Activated CD4-positive, alpha-beta T cell treated with anti-CD3 and anti-CD28 coated beads for 36 hours (primary cell): ENCODE measurements at regions not wholly inside any gene's neighbourhood (a gene's known extent, or its start where the extent isn't known, plus 50 kb on each side); places are given as distances from the start of the nearest gene placed in this dataset.
A peak's percentile ranks its signal among the peaks of the same experiment; 100 is the strongest.
"Not testable (repeated sequence)": the region's sequence is repeated elsewhere in the genome, so short reads cannot be mapped to it uniquely, and the experiment has no call there.

Experiments
- ATAC-seq: fragments of 200-7000 bp; cut with Tn5 transposase; one replicate; pipeline ENCODE4 v1.10.0; 2021; ENCODE audit warnings: mild to moderate bottlenecking, moderate library complexity
- CTCF ChIA-PET: fragments of 350-600 bp; sonication (Branson Sonifier 250); formaldehyde crosslinking; loops from one replicate; lab custom pipeline; 2021; ENCODE audit warnings: antibody characterized with exemption; lab: Charles Lee
- POLR2A ChIA-PET: fragments of 350-600 bp; sonication (Branson Sonifier 250); formaldehyde crosslinking; loops from one replicate; lab custom pipeline; 2021; ENCODE audit warnings: antibody characterized with exemption, inconsistent platforms; lab: Charles Lee
- DNase-seq: peaks from one replicate; pipeline ENCODE4 v3.0.0-alpha.2; 2020
- H3K27ac Mint-ChIP-seq: one replicate; pipeline ENCODE4 v1.8.0; 2021; ENCODE audit warnings: mixed read lengths
- H3K27me3 Mint-ChIP-seq: one replicate; pipeline ENCODE4 v1.8.0; 2021; ENCODE audit warnings: mixed read lengths
- H3K36me3 Mint-ChIP-seq: one replicate; pipeline ENCODE4 v1.8.0; 2021; ENCODE audit warnings: low read depth, mixed read lengths
- H3K4me1 Mint-ChIP-seq: one replicate; pipeline ENCODE4 v1.8.0; 2021; ENCODE audit warnings: mixed read lengths
- H3K4me3 Mint-ChIP-seq: one replicate; pipeline ENCODE4 v1.8.0; 2021; ENCODE audit warnings: mild to moderate bottlenecking, moderate library complexity, mixed read lengths
- H3K9me3 Mint-ChIP-seq: one replicate; pipeline ENCODE4 v1.8.0; 2021; ENCODE audit warnings: low read depth, mixed read lengths
- intact Hi-C, 2 experiments: fragments of 100-400 bp; cut with DNase I in 1 of 2; cut with micrococcal nuclease in 1 of 2; formaldehyde crosslinking; loops; one replicate each; pipeline versions ENCODE4 v1.14.2 to v1.15.1; 2022 to 2024; cut with DNase I, micrococcal nuclease

DNA sequence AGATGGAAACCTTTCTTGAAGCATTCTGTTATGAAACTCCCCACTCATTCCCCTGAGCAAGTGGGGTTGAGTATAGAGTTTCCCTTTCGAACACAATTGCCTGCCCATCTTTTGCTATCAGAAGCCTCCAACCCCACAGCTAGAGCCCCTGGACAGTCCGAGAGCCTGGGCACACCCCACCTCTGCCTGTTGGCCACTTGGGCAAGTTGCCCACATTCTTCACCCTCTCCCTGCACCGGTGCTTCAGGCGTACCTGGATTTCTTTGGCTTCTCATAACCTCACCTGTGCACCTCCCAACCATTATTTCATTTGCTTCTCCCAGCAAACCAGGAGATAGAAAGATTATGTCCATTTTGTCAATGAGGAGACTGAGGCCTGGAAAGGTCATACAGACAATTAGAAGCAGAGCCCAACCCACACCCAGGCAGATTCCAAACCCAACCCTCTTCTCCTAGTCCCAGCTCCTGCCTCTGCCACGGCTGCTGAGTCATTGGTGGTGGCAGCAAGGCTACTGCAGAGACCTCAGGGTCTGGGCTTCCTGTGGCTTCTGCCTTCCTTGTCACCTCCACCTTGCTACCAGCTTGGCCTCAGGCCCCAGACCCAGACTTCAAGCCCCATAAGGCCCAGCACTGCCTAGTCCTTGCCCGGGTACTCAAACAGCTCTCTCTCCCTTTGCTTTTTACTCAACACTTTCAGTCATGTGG, 118.7 kb upstream of the ZBTB40 start:
- ChIA-PET CTCF (no interaction called here), POLR2A (no interaction called here)
- intact Hi-C loops = no loop called here
- no peak for DNase-seq
- no peaks in the 10 kb centered on the region for H3K4me1 Mint-ChIP-seq
- no peaks in the 10 kb centered on the region for H3K36me3 Mint-ChIP-seq
- ATAC-seq = peak; percentile 23
- no peaks in the 10 kb centered on the region for H3K9me3 Mint-ChIP-seq
- H3K27me3 Mint-ChIP-seq = peaks cover 11% of the 10 kb centered on the region
- no peak overlapping the region for H3K27ac Mint-ChIP-seq
- H3K4me3 Mint-ChIP-seq = no peak overlapping the region

DNA sequence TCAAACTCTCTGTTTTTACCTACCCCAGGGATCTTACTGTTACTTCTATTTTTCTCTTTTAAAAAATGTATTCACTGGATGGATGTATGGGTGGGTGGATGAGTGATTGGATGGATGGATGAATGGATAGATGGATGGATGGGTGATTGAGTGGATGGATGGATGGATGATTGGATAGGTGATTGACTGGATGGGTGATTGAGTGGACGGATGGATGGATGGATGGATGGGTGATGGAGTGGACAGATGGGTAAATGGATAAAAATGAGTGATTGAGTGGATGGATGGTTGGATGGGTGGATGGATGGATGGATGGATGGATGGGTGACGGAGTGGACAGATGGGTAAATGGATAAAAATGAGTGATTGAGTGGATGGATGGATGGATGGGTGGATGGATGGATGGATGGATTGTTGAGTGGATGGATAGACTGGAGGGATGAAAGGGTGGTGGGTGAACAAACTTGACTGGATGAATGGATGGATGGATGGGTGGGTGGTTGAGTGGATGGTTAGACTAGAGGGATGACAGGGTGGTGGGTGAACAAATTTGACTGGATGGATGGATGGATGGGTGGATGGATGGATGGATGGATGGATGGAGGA, 118.0 kb upstream of the ZBTB40 start:
- Mint-ChIP-seq H3K27me3 (peaks cover 13% of the 10 kb centered on the region), H3K27ac (no peak overlapping the region), H3K36me3 (no peaks in the 10 kb centered on the region), H3K9me3 (no peaks in the 10 kb centered on the region), H3K4me1 (no peaks in the 10 kb centered on the region), H3K4me3 (no peak overlapping the region)
- ATAC-seq (no peak), DNase-seq (no peak)
- intact Hi-C loops = no loop called here
- CTCF ChIA-PET = no interaction called here
- POLR2A ChIA-PET = no interaction called here

DNA sequence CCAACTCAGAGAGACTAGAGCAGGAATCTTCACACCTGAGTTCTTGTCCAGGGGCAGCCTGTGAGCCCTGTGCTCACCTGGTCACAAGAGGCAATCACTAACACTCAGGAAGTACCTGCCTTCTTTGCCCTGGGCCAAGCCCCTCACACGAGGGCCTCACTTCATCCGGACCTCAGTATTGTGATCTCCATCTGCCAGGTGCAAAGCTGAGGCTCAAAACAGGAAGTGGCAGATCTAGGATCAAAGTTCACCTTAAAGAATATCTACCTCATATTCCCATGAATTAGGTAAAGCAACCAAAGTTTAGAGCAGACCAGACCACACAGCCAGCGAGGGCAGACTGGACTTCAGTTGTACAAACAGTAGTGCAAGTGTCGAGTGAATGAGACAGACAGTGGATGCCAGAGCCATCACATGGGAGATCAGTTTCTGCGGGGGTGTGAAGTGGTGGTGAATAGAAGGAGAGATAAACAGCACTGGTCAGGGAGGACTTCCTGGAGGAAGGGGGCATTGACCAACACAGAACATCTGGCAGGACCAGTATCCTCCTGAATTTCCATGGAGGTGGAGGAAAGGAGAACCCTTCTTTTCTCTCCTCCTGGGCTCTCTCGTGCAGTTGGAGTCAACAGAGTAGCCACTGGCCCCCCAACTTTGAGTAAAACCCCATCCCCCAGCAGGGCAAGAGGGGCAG, 116.6 kb upstream of the ZBTB40 start:
- ChIA-PET CTCF (interaction anchor here (0.7 kb wide), 1 partner anchor 85 kb away, joined by 3 read pairs; no protein-coding TSS in a partner anchor), POLR2A (no interaction called here)
- no peak overlapping the region for H3K27ac Mint-ChIP-seq
- H3K4me1 Mint-ChIP-seq = no peaks in the 10 kb centered on the region
- ATAC-seq (no peak), DNase-seq (no peak)
- no peaks in the 10 kb centered on the region for H3K36me3 Mint-ChIP-seq
- intact Hi-C loops = no loop called here
- no peak overlapping the region for H3K4me3 Mint-ChIP-seq
- H3K9me3 Mint-ChIP-seq = no peaks in the 10 kb centered on the region
- peaks cover 17% of the 10 kb centered on the region for H3K27me3 Mint-ChIP-seq

DNA sequence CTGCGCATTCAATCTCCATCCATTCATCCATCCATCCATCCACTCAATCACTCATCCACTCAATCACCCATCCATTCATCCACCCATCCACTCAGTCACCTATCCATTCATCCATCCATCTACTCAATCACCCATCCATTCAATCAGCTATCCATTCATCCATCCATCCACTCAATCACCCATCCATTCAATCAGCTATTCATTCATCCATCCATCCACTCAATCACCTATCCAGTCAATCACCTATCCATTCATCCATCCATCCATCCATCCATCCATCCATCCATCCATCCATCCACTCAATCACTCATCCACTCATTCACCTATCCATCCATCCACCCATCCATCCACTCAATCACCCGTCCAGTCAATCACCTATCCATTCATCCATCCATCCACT, 115.4 kb upstream of the ZBTB40 start:
- H3K9me3 Mint-ChIP-seq, H3K4me1 Mint-ChIP-seq, H3K27ac Mint-ChIP-seq, DNase-seq, ATAC-seq, CTCF ChIA-PET, H3K4me3 Mint-ChIP-seq, intact Hi-C loops, POLR2A ChIA-PET, H3K36me3 Mint-ChIP-seq: not testable (repeated sequence)
- peaks cover 26% of the 10 kb centered on the region for H3K27me3 Mint-ChIP-seq

DNA sequence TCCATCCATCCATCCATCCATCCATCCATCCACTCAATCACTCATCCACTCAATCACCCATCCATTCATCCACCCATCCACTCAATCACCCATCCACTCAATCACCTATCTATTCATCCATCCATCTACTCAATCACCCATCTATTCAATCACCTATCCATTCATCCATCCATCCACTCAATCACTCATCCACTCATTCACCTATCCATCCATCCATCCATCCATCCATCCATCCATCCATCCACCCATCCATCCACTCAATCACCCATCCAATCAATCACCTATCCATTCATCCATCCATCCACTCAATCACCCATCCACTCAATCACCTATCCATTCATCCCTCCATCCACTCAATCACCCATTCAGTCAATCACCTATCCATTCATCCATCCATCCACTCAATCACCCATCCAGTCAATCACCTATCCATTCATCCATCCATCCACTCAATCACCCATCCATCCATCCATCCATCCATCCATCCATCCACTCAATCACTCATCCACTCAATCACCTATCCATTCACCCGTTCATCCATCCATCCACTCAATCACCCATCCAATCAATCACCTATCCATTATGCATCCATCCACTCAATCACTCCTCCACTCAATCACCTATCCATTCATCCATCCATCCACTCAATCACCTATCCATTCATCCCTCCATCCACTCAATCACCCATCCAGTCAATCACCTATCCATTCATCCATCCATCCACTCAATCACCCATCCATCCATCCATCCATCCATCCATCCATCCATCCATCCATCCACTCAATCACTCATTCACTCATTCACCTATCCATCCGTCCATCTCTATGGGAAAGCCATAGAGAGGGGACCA, 114.7 kb upstream of the ZBTB40 start:
- H3K27ac Mint-ChIP-seq, intact Hi-C loops, H3K4me1 Mint-ChIP-seq, CTCF ChIA-PET, ATAC-seq, H3K9me3 Mint-ChIP-seq, DNase-seq, POLR2A ChIA-PET, H3K4me3 Mint-ChIP-seq, H3K36me3 Mint-ChIP-seq: not testable (repeated sequence)
- H3K27me3 Mint-ChIP-seq = peaks cover 31% of the 10 kb centered on the region

DNA sequence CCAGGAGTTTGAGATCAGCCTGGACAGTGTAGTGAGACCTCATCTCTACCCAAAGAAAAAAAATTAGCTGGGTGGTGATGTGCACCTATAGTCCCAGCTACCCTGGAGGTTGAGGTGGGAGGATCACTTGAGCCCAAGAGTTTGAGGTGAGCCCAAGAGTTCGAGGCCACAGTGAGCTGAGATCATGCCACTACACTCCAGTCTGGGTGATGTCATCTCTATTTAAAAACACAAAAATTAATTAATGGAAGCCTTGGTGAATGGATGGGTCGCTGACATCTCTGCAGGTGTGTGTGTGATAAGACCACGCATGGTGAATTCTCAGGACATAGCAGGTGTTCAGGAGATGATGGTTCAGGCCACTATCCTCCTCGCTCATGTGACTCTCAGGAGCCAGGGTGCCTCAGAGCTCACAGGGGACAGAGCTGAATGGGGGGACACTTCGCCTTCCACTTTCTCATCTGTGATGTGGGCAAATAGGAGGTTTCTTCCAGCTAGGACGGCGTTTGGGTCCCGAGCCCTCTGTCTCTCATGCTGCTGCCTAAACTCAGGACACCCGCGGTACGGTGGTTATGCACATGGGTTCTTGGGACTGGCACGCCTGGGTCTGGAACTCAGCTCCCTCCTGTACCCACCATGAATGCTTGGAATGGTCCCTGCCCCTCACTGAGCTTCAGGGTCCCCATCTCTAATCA, 113.4 kb upstream of the ZBTB40 start:
- ATAC-seq (no peak), DNase-seq (no peak)
- intact Hi-C loops = no loop called here
- Mint-ChIP-seq H3K4me3 (no peak overlapping the region), H3K27ac (no peak overlapping the region), H3K36me3 (no peaks in the 10 kb centered on the region), H3K27me3 (peaks cover 37% of the 10 kb centered on the region), H3K4me1 (peaks cover 3% of the 10 kb centered on the region), H3K9me3 (no peaks in the 10 kb centered on the region)
- ChIA-PET POLR2A (interaction anchor here (0.6 kb wide), 1 partner anchor 197 kb away, joined by 4 read pairs; no protein-coding TSS in a partner anchor), CTCF (no interaction called here)

DNA sequence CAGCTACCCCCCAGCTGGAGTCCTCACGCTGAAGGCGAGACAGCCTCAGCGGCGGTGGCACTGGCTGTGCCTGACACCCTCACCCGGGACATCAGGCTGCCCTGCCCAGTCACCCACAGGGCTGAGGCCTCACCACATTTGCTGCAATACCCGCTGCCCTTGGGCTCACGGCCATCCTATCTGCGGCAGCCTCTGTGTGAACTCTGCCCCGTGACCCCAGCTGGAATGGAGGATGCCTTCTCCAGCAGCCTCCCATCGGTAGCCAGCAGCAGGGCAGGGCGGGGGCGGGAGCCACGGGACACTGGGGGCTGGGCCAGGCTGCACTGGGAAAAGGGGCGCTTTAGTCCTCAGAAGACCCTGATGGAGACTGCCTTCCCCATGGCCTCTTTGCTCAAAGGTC, 112.4 kb upstream of the ZBTB40 start:
- POLR2A ChIA-PET = no interaction called here

DNA sequence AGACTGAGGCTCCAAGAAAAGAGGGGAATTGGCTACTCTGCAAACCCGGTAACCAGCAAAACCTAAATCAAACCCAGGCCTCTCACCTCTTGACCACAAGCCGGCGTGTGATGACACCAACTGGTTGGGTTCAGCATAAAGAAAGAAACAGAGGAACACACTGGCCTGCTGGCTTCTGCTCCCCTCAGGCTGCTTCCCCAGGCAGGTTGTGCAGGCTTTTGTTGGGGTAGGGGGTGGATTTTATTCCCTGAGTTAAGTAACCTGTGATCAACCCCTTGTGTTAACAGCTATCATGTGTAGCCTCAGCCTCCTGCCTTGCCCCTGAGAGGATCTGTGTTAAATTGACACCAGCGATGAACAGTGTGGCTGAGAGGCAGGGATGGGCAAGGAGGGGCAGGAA, 111.6 kb upstream of the ZBTB40 start:
- ATAC-seq (no peak), DNase-seq (no peak)
- H3K4me3 Mint-ChIP-seq = no peak overlapping the region
- H3K36me3 Mint-ChIP-seq = no peaks in the 10 kb centered on the region
- no peak overlapping the region for H3K27ac Mint-ChIP-seq
- peaks cover 3% of the 10 kb centered on the region for H3K4me1 Mint-ChIP-seq
- ChIA-PET POLR2A (no interaction called here), CTCF (no interaction called here)
- H3K27me3 Mint-ChIP-seq = peaks cover 44% of the 10 kb centered on the region
- no peaks in the 10 kb centered on the region for H3K9me3 Mint-ChIP-seq
- intact Hi-C loops = no loop called here

More for the DNA sequence above, 112.4 kb upstream of the ZBTB40 start:
- no peak overlapping the region for H3K4me3 Mint-ChIP-seq
- no peaks in the 10 kb centered on the region for H3K9me3 Mint-ChIP-seq
- peaks cover 38% of the 10 kb centered on the region for H3K27me3 Mint-ChIP-seq
- ATAC-seq (no peak), DNase-seq (no peak)
- H3K27ac Mint-ChIP-seq = no peak overlapping the region
- no peaks in the 10 kb centered on the region for H3K36me3 Mint-ChIP-seq
- CTCF ChIA-PET = no interaction called here
- H3K4me1 Mint-ChIP-seq = peaks cover 3% of the 10 kb centered on the region
- intact Hi-C loops = no loop called here

DNA sequence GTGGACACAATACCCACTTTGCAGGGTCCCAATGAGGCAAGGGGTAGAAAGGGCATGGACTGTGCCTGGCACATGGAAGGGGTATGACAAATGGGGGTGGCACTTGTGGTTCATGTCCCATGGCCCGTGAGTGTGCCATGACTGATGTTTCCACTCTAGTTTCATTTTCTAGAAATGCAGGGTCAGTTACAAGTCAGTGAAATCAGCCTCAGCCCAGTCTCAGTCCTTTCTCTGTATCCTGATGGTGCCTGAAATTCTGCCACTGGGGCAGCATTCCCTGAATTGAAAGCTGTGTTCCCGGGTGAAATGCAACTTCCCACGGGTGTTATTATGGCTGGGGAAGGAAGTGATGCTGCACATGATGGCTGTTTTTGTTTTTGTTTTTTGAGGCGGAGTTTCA, 110.8 kb upstream of the ZBTB40 start:
- no peaks in the 10 kb centered on the region for H3K36me3 Mint-ChIP-seq
- CTCF ChIA-PET = interaction anchor here (1.0 kb wide), 1 partner anchor 152 kb away, joined by 3 read pairs; no protein-coding TSS in a partner anchor
- H3K4me1 Mint-ChIP-seq = peaks cover 3% of the 10 kb centered on the region
- POLR2A ChIA-PET = no interaction called here
- no peaks in the 10 kb centered on the region for H3K9me3 Mint-ChIP-seq
- peaks cover 50% of the 10 kb centered on the region for H3K27me3 Mint-ChIP-seq
- intact Hi-C loops = no loop called here
- DNase-seq (no peak), ATAC-seq (no peak)
- no peak overlapping the region for H3K27ac Mint-ChIP-seq
- no peak overlapping the region for H3K4me3 Mint-ChIP-seq

DNA sequence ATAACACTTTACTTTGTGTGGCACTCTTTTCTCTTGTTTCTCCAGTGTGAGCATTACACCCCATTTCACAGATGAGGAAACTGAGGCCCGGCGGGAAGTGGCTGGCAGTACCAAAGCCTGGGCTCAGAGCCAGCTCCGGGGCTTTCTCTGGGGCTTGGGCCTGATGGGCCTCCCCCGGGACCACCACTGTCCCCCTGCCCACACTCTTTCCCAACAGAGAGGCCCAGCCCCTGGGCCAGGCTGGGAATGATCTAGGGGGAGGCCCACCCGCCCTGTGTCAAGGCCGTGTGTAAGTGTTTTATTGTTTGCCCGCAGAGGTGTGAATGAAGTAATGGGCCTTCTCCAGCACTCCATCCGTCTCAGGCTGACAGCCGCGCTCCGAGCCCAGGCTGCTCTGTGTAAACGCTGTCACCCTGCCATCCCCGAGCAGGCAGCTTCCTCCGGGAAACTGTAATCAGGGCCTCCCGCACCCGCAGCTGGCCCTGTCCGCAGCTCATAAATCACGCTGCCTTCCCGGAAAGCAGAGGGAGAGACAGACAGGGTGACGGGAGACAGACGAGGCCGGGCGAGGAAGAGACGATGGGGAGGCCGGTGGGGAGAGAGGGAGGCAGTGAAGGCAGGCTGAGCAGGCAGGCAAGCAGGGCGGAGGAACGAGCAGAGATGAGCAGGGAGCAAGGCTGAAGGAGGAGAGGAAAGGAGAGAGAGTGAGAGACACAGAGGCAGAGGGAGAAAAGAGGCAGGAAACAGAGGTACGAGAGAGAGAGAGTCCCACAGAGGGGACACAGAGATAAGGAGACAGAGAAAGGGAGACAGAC, 109.7 kb upstream of the ZBTB40 start:
- POLR2A ChIA-PET = no interaction called here
- Mint-ChIP-seq H3K4me1 (peaks cover 3% of the 10 kb centered on the region), H3K36me3 (no peaks in the 10 kb centered on the region), H3K27me3 (peaks cover 50% of the 10 kb centered on the region), H3K4me3 (no peak overlapping the region), H3K9me3 (no peaks in the 10 kb centered on the region), H3K27ac (no peak overlapping the region)
- DNase-seq = peak; percentile 16
- no peak for ATAC-seq
- CTCF ChIA-PET = interaction anchor here (0.5 to 1.0 kb wide), 2 partner anchors 13 to 151 kb away, joined by 3 read pairs; no protein-coding TSS in a partner anchor
- intact Hi-C loops = no loop called here
